ENCODE measurements at regions not wholly inside any gene's neighbourhood (a gene's known extent, or its start where the extent isn't known, plus 50 kb on each side); places are given as distances from the start of the nearest gene placed in this dataset.

DNA sequence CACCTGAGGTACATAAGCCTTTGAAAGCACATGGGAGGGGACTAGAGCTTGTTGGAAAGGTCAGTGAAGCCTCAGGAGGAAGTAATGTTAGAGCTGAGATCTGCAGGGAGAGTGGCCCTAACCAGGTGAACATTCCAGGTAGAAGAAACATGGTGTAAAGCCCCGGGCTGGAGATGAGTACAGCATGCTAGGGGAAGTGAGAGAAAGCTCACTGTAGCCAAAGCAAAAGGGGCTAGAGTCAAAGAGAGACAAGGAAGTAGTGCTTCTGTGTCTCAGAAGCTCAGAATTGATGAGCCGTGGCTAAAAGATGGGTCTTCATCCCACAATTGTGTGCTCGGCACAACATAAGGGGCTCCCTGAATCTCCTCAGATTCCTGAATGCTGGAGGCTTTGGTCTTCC lies 481.8 kb downstream of the XYLT1 start:
- in situ Hi-C loops (cut with MboI; ENCODE audit: low pct_unique_long_range_greater_than_20kb, low sequenced_read_pairs, unreplicated experiment) = no loop called here
- DNase-seq (ENCODE audit: low spot score) = peak; percentile 34
- TF ChIP-seq, protein P1, sequence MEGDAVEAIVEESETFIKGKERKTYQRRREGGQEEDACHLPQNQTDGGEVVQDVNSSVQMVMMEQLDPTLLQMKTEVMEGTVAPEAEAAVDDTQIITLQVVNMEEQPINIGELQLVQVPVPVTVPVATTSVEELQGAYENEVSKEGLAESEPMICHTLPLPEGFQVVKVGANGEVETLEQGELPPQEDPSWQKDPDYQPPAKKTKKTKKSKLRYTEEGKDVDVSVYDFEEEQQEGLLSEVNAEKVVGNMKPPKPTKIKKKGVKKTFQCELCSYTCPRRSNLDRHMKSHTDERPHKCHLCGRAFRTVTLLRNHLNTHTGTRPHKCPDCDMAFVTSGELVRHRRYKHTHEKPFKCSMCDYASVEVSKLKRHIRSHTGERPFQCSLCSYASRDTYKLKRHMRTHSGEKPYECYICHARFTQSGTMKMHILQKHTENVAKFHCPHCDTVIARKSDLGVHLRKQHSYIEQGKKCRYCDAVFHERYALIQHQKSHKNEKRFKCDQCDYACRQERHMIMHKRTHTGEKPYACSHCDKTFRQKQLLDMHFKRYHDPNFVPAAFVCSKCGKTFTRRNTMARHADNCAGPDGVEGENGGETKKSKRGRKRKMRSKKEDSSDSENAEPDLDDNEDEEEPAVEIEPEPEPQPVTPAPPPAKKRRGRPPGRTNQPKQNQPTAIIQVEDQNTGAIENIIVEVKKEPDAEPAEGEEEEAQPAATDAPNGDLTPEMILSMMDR (IDR thresholded peaks at IDR 0.05; ENCODE audit: extremely low read depth, insufficient read depth, missing control alignments) = no peak

DNA sequence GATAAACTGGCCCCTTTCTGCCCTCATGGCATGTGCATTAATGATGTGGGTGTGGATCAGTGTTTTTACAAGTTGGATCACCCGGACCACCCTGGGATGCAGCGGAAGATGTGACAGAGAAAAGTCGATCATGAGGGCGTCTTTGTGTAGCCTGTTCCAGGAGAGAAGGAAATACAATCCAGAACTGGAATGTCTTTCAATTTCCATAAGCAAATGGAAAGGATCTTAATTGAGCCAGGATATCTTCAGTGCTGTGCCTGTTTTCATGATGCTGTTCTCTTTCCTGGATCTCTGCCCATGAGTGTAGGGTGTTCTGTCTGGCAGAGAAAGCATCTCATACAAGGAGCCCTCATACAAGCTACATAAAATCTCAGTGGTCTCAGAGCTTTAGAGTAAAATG lies 481.4 kb downstream of the XYLT1 start:
- no peak for DNase-seq (ENCODE audit: low spot score)
- TF ChIP-seq, protein P1 (IDR thresholded peaks at IDR 0.05; ENCODE audit: extremely low read depth, insufficient read depth, missing control alignments) = no peak
- in situ Hi-C loops (cut with MboI; ENCODE audit: low pct_unique_long_range_greater_than_20kb, low sequenced_read_pairs, unreplicated experiment) = no loop called here

DNA sequence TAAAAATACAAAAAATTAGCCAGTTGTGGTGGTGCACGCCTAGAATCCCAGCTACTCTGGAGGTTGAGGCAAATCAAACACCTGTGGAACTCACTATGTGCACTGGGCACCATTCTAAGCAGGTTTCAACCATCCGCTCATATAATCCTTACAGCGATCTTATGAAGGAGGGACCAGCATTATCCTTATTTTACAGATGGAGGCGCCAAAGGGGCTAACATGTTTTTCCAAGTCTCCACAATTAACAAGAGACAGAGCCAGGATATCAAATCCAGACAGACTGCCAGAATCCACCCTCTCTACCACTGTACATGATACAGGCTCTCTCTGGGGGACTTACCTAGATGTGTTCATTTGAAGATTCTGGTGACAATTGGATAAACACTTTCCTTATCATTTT lies 479.0 kb downstream of the XYLT1 start:
- TF ChIP-seq, protein P1 (IDR thresholded peaks at IDR 0.05; ENCODE audit: extremely low read depth, insufficient read depth, missing control alignments) = no peak
- in situ Hi-C loops (cut with MboI; ENCODE audit: low pct_unique_long_range_greater_than_20kb, low sequenced_read_pairs, unreplicated experiment) = no loop called here

DNA sequence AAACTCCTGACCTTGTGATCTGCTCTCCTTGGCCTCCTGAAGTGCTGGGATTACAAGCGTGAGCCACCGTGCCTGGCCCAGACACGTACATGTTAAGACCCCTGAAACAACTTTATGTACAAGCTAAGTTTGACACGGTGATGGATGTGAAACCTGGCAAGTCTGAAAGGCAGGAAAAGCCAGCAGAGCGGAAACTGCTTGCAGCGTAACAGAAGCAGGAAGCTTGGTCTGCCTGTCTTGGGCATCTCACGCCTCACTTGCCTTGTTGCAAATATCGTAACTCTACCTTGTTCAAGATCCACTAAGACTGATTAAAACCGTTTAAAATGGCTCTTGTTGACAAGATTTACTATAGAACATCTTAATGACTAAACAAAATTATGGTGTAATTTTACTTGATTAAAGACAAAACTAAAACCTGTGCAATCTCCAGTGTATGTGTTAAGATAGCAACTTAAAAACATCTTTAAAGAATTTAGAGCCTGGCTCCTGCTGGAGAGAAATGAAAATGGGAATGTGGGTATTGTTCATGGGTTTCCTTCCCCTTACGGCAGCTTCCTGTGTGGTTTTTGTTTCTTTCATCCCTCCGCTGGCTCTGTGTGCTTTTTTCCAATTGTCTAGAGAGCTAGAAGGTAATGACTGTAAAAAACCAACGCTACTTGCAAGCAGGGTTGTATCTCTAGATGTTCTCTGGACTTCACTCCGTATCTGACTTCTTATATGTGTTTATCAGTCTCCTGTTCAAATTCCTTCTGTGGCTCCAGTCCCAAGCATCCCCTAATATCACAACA lies 477.6 kb downstream of the XYLT1 start:
- TF ChIP-seq, protein P1 (IDR thresholded peaks at IDR 0.05; ENCODE audit: extremely low read depth, insufficient read depth, missing control alignments) = no peak
- in situ Hi-C loops (cut with MboI; ENCODE audit: low pct_unique_long_range_greater_than_20kb, low sequenced_read_pairs, unreplicated experiment) = no loop called here
- no peak for DNase-seq (ENCODE audit: low spot score)

More for the DNA sequence above, 479.0 kb downstream of the XYLT1 start:
- no peak for DNase-seq (ENCODE audit: low spot score)

DNA sequence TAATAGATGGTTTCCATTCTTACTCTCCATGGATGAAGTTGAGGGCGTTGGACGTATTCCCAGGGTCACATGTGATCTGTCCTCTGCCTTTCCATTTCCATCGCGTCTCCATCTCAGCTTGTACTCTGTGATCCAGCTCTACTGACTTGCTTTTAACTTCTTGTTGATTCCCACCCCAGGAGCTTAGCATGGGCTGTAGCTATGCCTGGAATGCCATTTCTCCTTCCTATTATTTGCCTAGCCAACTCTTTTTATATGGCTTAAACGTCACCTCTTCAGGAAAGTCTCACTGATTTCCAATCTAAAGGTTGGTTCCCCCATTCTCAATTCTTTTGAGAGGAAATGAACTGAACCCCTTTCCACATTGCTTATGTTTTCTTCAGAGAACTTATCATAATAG lies 475.9 kb downstream of the XYLT1 start:
- TF ChIP-seq, protein P1 (IDR thresholded peaks at IDR 0.05; ENCODE audit: extremely low read depth, insufficient read depth, missing control alignments) = no peak
- in situ Hi-C loops (cut with MboI; ENCODE audit: low pct_unique_long_range_greater_than_20kb, low sequenced_read_pairs, unreplicated experiment) = no loop called here
- DNase-seq (ENCODE audit: low spot score) = no peak

DNA sequence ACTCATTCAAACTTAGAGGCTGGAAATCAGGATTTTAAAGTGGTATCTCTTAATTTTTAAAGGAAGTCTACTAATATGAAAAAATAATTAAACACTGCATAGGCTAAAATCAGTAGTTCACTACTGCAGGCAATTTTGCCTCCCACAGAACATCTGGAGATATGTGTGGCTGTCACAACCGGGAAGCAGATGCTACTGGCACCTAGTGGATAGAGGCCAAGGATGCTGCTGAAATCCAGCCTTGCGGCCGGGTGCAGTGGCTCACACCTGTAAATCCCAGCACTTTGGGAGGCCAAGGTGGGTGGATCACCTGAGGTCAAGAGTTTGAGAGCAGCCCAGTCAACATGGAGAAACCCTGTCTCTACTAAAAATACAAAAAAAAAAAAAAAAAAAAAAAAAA lies 473.9 kb downstream of the XYLT1 start:
- no peak for DNase-seq (ENCODE audit: low spot score)
- in situ Hi-C loops (cut with MboI; ENCODE audit: low pct_unique_long_range_greater_than_20kb, low sequenced_read_pairs, unreplicated experiment) = no loop called here
- TF ChIP-seq, protein P1 (IDR thresholded peaks at IDR 0.05; ENCODE audit: extremely low read depth, insufficient read depth, missing control alignments) = no peak

Data from GM13977 (cell line).